GM19240 (cell line): ENCODE measurements at regions not wholly inside any gene's neighbourhood (a gene's known extent, or its start where the extent isn't known, plus 50 kb on each side); places are given as distances from the start of the nearest gene placed in this dataset.

Source experiments
- DNase-seq: peaks from one replicate; pipeline ENCODE4 v3.0.0; 2011; ENCODE audit warnings: low spot score; ENCODE audit not compliant: insufficient read length

GRCh38 chr13:31956980-31957644 is 74.5 kb upstream of the FRY start:
- DNase-seq, result no peak

GRCh38 chr13:31957772-31958171 is 73.8 kb upstream of the FRY start:
- DNase-seq, result no peak

GRCh38 chr13:31962731-31963370 is 68.7 kb upstream of the FRY start:
- DNase-seq, result no peak

GRCh38 chr13:31963631-31964030 is 67.9 kb upstream of the FRY start:
- no peak for DNase-seq

- DNase-seq, result no peak
These were observed 67.4 kb upstream of the FRY start for GRCh38 chr13:31964168-31964567.

GRCh38 chr13:31965361-31966066 is 66.1 kb upstream of the FRY start:
- peak; percentile 3 for DNase-seq

- DNase-seq, result no peak
These were observed 64.4 kb upstream of the FRY start for GRCh38 chr13:31967155-31967554.

GRCh38 chr13:31968473-31968872 is 63.1 kb upstream of the FRY start:
- DNase-seq, result no peak

- no peak for DNase-seq
These were observed 61.2 kb upstream of the FRY start for GRCh38 chr13:31970231-31970930.

GRCh38 chr13:31972453-31972852 is 59.1 kb upstream of the FRY start:
- no peak for DNase-seq

GRCh38 chr13:31978021-31978420 is 53.6 kb upstream of the FRY start:
- DNase-seq, result no peak

- DNase-seq, result no peak
These were observed 50.7 kb upstream of the FRY start for GRCh38 chr13:31980830-31981229.
